GM19452 (cell line): ENCODE measurements at regions not wholly inside any gene's neighbourhood (a gene's known extent, or its start where the extent isn't known, plus 50 kb on each side); places are given as distances from the start of the nearest gene placed in this dataset.
A peak's percentile ranks its signal among the peaks of the same experiment; 100 is the strongest.

ENCODE experiments used
- ATAC-seq: cut with Tn5 transposase; IDR thresholded peaks from one replicate; pipeline ENCODE4 v1.9.1; 2021; ENCODE audit not compliant: unreplicated experiment

DNA sequence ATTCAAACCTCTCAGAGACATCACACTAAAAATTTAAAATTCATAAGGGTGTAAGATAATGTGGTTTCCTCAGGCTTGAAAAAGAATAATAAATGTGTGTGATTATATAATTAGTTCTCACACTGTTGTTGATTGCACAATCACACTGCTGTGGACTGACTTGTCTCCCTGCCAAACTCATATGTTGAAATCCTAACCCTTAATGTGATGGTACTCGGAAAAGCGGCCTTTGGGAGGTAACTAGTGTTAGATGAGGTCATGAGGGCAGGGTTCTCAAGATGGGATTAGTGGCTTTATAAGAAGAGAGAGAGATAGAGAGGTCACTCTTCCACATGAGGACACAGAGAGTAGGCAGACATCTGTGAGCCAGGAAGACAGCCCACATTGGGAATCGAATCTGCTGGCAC lies 128.5 kb upstream of the COL1A2 start:
- ATAC-seq = no peak

DNA sequence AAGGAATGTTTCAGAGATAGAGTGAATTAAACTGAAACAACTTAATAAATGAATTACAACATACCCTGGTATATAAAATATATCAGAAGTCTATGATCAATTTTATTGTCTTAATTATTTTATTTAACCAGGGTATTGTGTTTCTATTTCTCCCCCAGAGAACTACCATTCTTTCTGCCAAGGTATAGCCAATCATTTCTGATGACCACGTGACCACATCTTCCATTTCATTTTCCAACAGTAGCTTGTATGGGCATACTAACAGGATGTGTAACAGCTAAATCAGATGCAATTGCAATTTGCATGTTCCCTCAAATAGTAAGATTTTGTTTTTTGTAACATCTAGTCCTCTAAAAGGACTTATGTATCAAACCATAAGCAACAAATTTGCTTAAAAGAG lies 123.9 kb upstream of the COL1A2 start:
- no peak for ATAC-seq

DNA sequence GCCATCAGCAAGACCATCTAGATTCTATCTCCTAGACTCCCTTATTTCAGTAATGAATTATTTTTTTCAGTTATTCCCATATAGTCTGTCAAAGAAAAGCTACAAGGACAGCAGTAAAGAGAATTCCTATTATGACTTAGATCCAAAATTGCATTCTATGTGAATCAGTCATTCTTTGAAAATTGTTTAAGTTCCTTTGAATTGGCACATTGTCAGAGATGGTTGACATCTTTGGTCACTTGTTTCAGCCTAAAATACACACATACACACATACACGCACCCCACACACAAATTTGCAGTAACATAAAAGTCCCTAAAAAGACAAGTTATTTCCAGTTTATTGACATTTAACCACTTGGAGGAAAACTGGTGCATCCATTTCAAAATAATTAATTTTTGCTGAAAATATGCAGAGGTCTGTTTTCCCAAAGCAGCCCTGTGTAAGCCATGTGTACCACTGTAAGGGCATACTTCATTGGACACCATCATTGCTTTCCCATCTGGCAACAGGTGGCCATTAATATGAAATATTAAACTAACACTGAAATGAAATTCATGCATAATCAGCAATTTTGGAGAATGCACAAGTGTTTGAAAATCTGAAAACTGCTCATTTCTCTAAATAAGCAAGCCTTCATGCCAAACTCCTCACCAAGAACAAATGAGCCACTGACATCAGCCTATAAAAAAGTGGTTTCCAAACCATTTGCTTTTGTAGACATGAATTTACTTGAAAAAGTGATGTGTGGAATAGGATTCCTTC lies 121.7 kb upstream of the COL1A2 start:
- ATAC-seq = no peak

DNA sequence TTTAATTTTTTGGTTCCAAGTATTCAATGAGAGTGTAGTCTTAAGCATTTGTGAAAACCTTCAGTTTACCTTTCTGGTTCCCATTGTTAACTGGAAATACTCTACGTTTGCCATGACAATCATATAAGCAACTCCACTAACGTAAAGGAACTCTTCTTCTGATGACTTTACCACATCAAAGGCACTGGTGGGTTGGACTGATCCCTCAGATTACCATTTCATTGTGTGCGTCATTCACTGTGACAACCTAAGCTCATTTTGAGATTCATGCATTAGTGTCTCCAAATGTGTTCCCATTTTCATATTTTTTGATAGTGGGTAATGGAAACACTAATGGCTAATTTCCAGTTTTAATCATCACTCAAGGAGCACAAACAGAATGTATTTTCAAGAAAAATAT lies 119.9 kb upstream of the COL1A2 start:
- ATAC-seq = no peak

DNA sequence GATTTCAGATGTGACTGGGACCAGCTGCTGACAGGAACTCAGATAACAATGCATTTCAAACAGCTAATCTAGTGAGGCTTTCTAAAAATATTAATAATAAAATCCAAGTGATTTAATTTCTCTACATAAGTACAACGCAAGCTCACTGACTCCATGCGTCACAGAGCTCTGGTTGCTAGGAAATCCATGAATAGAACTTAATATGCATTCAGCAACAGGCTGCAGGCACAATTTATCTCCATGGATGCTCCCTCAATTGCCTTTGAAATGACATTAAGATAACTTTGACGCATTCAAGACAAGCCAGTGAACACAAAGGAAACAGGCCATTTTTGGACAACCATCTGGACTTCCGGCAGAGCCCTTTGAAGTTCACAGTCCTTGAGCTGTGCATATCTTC lies 118.7 kb upstream of the COL1A2 start:
- no peak for ATAC-seq

DNA sequence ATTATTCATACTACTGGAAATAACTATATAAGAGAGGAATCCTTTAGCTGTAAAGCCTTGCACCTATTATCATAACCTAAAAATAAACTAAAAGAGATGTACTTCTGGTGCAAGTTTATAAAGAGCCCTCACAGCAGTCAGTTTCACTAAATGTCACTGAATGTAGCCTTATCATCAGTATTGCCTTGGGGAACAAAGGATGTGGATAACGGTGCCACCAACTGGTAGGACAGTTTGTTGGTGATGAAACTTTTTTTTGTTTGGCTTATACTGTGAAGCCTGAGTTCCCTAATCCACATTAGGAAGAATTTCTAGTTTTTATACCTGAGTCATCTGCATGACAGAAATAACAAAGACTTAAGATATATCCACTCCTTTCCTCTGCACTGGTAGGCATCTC lies 117.9 kb upstream of the COL1A2 start:
- peak; percentile 51 for ATAC-seq

DNA sequence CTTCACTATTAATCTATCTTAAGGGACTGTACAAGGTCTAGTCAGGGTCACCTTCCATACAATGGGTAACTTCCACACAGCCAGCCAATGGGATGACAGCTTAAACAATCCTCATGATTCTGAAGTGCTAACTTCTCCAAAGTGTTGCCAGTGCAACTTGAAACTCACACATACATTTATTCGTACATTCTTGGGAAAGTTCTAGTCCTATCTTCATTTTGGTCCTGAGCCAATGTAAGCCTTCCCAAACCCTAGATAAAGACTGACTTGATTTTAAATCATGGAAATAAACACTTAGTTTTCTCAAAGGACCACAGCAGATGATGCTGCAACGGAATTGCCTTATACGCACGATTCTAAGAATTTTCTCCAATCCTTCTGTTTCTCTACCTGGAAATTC lies 117.5 kb upstream of the COL1A2 start:
- ATAC-seq = no peak

DNA sequence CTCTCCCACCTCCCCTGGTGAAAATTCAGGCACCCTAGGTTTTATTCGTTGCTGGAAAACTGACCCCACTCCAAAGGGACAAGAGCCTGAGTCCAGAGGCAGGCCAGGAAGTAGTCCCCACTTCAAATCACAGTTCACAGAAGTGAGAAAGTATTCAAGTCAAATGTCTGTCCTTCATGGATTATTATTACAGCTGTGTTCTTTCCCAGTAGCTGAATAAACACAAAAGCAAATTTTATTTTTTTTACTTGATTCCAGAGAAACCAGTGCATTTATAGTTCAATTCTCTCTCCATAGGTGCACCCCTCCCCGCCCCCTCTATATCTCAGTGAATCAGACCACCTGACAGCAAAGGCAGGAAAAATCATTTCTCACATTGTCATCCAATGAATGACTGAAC lies 113.8 kb upstream of the COL1A2 start:
- ATAC-seq = no peak

DNA sequence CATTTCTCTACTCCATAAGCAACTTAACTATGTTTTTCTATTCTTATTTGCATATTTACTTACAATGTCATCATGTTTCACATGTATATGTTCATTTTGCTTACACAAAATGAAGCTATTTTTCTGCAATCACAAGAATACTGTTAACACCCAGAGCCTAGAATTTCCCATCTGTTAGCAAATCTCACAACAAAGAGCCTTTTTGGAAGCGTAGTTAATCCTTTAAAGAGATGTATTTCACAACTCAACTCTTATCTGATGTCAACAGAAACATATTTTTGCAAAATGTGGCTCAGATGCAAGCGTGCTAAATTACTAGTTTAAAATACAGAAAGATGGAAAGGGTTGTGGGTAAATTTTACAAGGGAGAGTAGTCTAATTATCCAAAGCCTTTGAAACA lies 110.6 kb upstream of the COL1A2 start:
- no peak for ATAC-seq

DNA sequence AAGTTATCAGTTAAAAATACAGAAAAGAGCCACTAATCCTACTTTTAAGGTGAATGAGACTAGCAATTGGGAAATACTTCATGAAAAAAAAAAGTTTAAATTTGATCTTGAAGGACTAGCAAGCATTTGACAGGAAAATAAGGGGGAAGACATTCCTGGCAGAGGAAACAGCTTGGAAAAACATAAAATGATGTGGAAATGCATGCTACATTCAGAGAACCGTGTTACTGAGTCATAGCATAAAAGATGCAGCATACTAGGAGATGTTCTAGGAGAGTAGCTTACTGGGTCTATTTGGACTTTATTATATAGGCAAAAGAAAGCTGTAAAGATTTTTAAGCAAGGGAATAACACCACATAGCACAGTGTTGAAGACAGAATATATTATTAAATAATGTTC lies 108.6 kb upstream of the COL1A2 start:
- ATAC-seq = no peak

DNA sequence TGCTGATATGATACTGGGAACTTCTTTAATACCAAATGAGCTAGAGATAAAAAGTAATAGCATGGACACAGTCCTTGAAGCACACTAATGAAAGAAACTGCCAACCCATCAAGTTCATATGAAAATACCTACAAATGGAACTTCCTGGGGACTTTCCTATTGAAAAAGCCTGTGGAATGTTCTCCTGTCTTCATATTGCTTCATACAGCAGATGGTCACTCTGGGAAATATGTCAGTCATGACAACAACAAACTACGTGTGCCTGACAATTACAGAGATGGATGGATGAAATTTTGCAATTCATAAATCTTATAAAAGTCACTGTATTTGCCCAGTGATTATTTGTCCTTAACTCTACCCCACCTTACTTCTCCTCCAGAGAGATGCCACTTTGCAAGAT lies 106.6 kb upstream of the COL1A2 start:
- ATAC-seq = no peak

DNA sequence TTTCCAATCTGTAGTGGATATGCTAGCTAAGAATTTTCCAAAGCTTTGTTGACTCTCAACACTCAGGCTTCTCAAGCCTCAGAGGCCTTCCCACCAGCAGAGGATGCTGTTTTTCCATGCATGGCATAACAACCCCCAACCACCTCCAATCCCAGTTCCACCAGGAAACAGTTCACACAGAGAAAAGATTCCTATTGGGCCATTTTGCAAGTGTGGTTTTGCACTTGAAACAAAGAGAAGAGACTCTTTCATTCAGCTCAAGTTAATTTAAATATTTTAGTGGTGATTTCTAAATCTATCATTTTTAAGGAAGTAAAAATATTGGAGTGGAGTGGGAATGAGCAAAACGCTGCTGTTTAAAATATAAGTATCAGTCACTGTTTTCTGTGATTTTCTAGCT lies 105.6 kb upstream of the COL1A2 start:
- ATAC-seq = no peak

DNA sequence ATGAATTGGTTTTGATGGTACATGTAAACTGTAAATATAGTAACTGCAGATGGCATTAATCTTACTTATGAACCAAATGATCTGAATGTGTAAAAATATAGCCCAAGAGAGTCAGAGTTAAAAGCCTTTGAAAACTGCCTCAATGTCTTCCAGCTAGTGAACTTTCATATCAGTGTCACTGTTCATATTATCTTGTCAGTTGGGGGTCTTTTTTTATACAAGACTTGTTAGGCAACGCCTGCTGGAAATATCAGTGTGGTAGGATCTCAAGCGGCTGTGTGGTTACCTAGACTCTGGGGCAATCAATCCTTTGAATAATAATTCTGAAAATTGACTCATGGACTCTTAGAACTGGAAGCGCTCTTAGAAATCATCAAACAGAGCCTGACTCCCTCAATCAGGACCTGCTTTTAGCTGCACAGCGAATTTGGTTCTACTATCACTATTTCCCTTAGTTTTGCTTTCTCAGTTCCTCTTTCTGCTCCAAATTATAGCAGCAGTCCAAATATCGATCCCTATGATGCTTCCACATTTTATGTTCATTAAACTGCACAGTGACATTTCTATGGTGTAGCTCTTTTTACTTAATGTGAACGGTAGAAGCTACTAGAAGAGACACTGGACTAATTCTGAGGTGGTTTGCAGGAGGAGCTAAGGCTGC lies 100.1 kb upstream of the COL1A2 start:
- no peak for ATAC-seq

DNA sequence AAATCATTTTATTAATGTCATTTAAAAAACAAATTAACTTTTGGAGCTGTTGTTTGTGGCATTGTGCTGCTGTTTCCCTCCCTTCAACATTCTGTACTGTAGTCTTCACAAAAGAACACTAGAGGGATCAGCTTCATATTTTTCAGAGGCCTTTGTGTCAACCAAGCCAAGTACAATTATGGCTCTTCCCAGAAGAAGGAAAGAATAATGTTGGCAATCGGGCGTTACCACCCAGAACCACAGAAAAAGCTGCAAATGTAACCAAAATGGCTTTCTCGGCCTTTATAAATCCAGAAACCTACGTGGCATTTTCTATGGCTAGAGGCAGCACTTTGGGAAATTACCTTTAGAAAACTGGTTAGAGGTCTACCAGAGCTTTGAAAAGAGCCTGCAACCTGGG lies 98.8 kb upstream of the COL1A2 start:
- ATAC-seq = no peak

DNA sequence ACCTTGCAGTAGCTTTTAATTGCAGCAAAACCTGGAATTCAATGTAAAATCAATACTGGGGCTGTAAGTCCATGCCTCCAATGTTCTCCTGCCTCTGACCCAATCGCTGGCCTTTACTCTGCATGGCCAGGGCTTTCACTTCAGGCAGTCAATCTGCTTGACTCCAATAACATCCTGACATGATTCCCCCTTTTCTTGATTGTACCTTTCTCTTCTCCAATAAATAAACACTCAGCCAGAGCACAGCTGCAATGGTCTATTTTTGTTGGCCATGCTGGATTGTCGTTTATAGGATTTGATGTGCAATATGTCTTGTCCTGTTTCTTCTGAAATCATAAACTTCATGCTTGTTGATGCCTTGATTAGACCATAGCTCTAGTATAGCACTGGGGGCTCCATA lies 97.8 kb upstream of the COL1A2 start:
- ATAC-seq = no peak

DNA sequence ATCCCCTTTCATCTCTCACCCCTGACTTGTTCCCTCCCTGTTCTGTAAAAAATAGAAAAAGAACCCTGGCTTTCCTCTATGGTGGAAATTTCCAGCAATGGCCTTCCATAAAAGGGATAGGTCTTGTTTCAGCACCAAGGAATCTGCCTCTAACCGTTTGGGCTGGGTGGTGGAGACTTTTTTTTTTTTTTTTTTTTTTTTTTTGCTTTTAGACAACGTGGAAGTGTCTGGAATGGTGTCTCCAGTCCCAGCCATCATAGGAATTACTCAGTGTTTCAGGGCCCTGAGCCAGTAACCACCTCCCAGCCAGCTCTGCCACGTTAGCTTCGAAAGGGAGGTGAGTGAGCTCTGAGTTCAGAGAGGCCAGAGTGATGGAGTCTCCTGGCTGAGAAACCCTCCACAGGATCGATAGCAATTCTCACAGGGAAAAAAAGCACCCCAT lies 97.3 kb upstream of the COL1A2 start:
- ATAC-seq = no peak

DNA sequence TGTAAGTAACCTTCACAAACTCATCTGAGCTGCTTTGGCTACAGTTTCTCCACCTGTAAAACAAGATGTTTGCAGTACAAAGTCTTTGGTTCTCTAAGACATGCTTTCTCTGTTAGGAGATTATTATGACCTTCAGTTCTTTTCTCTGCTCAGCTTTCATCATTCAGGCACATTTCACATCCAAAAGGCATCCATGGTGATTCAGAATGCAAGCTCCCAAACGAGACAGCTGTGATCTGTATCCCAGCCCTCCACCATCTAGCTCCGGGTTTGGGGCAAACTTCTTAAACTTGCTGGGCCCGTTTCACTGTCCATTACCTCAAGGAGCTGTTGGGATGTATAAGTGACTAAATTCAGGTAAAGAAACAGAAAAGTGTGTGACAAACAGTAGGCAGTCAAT lies 95.8 kb upstream of the COL1A2 start:
- no peak for ATAC-seq

DNA sequence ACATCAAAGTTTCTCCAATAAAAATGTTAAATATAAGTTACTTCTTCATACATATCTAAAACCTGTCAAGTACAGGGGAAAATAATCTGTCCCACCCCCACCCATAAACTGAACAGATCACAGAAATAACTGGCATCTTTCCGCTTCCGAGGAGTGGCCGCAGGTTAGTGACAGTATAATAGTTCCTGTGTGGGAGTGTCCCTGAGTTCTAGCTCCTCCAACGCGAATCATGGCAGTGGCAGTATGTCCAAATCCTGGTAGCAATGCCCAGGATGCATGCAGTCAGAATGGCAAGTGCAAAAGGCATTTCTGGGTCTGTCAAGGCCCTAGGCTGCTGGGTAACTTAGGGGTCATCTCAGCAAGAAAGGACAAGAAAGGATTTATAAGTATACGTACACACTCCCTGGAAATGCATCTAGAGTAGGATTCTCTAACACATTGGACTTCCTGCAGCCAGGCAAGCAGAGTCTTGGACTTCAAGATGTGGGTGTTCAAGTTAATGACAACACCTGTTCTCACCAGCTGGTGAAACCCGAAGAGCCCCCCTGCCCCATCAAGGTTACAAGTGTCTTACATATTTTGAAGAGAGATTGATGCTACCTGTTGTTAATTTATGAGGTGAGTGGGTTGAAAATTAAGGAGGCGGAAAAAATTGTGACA lies 94.4 kb upstream of the COL1A2 start:
- no peak for ATAC-seq

DNA sequence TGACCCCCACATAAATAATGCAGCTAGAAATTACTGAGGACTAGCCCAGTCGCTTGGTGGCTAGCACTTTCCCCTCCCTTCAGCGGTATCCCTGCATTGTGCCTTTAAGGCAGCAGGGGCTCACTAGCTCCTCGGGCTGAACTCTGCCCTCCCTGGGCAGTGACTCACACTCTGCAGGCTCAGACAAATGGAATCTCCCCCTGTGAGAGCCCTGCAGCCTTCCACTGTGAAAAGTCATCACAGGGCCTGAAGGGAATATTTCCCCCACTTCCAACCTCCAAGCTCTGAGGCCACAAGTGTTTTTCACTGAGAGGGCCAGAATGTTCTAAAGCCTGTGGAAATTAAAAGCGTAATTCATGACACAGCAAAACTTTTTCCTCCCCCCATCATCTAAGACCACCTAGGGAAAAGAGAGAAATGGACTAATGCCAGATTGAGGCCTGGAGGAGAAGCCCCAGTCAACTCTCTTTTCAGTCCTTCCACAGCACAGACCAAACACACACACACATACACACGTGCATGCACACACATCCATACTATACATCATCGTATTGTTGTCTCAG lies 93.6 kb upstream of the COL1A2 start:
- no peak for ATAC-seq

DNA sequence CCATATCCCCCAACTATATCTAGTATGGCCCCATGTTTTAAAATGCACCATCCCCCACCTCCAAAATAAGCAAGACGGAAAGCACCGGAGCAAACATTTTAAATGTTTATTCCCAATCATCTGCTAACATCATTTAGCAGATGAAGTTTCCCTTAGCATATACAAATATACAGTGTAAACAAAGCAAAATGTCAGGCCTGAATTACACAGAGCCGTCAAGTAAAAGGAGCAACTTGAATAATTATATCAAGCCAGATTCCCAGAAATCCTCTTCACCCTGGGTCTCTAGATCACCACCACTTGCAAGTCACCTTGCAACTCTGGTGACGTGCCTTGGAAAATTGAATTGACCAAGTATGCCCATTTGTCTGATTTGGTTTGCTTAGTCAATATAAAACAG lies 91.6 kb upstream of the COL1A2 start:
- no peak for ATAC-seq

DNA sequence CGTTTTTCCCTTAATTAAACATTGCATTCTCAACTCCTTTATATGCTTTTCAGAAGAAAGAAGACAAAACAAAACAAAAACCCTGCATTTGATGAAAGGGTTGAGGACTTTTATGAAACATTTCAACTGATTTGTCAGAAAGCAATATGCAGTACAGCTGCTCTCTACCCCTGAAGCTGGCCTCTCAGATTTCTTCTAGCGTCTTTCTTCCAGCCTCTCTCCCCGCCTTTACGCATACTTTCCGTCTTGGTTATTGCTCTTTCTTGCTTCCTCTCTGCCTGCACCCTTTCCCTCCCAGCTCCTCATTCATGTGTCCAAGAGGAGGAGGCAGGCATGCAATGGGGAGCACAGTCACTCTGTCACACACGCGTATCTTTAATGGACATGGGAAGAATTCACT lies 91.0 kb upstream of the COL1A2 start:
- ATAC-seq = no peak

DNA sequence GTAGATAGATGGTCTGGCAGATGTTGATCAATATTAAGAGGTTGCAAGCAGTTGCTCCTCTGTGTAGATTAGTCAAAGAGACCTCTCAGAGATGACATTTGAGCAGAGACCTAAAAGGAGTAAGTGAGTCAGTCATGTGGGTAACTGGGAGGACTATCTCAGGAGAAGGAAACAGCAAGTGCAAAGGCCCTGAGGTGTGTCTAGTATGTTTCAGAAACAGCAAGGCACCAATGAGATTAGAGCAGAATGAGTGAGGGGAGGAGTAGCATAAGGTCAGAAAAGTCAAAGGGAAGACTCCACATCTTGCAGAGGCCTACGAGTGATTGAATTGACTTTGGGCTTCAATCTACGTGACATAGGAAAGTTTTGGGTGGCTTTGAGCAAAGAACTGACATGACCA lies 89.8 kb upstream of the COL1A2 start:
- no peak for ATAC-seq
